Hindlimb muscle (tissue), 1 donor: ENCODE measurements at regions not wholly inside any gene's neighbourhood (a gene's known extent, or its start where the extent isn't known, plus 50 kb on each side); places are given as distances from the start of the nearest gene placed in this dataset.

Experiments
- DNase-seq: peaks from one replicate; pipeline ENCODE4 v3.0.0-alpha.2; 2013

GRCh38 chr4:66252291-66252690 is 582.0 kb upstream of the EPHA5 start:
- no peak for DNase-seq

- DNase-seq: no peak
These were observed 576.4 kb upstream of the EPHA5 start for GRCh38 chr4:66246643-66247042.

GRCh38 chr4:66235876-66236275 is 565.6 kb upstream of the EPHA5 start:
- no peak for DNase-seq

GRCh38 chr4:66229885-66230284 is 559.6 kb upstream of the EPHA5 start:
- no peak for DNase-seq

GRCh38 chr4:66225539-66225938 is 555.2 kb upstream of the EPHA5 start:
- DNase-seq: no peak

- no peak for DNase-seq
These were observed 552.9 kb upstream of the EPHA5 start for GRCh38 chr4:66223068-66223703.

GRCh38 chr4:66219401-66219800 is 549.1 kb upstream of the EPHA5 start:
- DNase-seq: no peak

GRCh38 chr4:66216252-66216651 is 546.0 kb upstream of the EPHA5 start:
- DNase-seq: no peak

- DNase-seq: no peak
These were observed 542.2 kb upstream of the EPHA5 start for GRCh38 chr4:66212489-66212888.

GRCh38 chr4:66204534-66205247 is 534.4 kb upstream of the EPHA5 start:
- DNase-seq: peak; percentile 24

- no peak for DNase-seq
These were observed 532.6 kb upstream of the EPHA5 start for GRCh38 chr4:66202870-66203269.

GRCh38 chr4:66197451-66197850 is 527.2 kb upstream of the EPHA5 start:
- DNase-seq: no peak

GRCh38 chr4:66193487-66193886 is 523.2 kb upstream of the EPHA5 start:
- DNase-seq: no peak

GRCh38 chr4:66187175-66187720 is 517.0 kb upstream of the EPHA5 start:
- no peak for DNase-seq

- no peak for DNase-seq
These were observed 515.8 kb upstream of the EPHA5 start for GRCh38 chr4:66186095-66186494.

- no peak for DNase-seq
These were observed 512.3 kb upstream of the EPHA5 start for GRCh38 chr4:66182636-66183035.

GRCh38 chr4:66178906-66179305 is 508.6 kb upstream of the EPHA5 start:
- no peak for DNase-seq

- no peak for DNase-seq
These were observed 499.1 kb upstream of the EPHA5 start for GRCh38 chr4:66169341-66169740.

GRCh38 chr4:66164869-66165268 is 494.6 kb upstream of the EPHA5 start:
- DNase-seq: no peak

GRCh38 chr4:66160606-66161005 is 490.3 kb upstream of the EPHA5 start:
- no peak for DNase-seq

GRCh38 chr4:66157594-66157993 is 487.3 kb upstream of the EPHA5 start:
- DNase-seq: no peak

- no peak for DNase-seq
These were observed 459.8 kb upstream of the EPHA5 start for GRCh38 chr4:66130042-66130441.

GRCh38 chr4:66123831-66124413 is 453.6 kb upstream of the EPHA5 start:
- no peak for DNase-seq

GRCh38 chr4:66123190-66123589 is 452.9 kb upstream of the EPHA5 start:
- DNase-seq: no peak
